ENCODE measurements at regions not wholly inside any gene's neighbourhood (a gene's known extent, or its start where the extent isn't known, plus 50 kb on each side); places are given as distances from the start of the nearest gene placed in this dataset.
"Not testable (repeated sequence)": the region's sequence is repeated elsewhere in the genome, so short reads cannot be mapped to it uniquely, and the experiment has no call there.

- DNase-seq (ENCODE audit: low read depth) = no peak
Observed at GRCh38 chr6:19329078-19329477, 508.1 kb upstream of the ID4 start.

GRCh38 chr6:19331089-19331488 lies 506.1 kb upstream of the ID4 start:
- no peak for DNase-seq (ENCODE audit: low read depth)

- DNase-seq (ENCODE audit: low read depth) = no peak
Observed at GRCh38 chr6:19332806-19333460, 504.2 kb upstream of the ID4 start.

GRCh38 chr6:19333936-19334335 lies 503.2 kb upstream of the ID4 start:
- DNase-seq (ENCODE audit: low read depth) = no peak

- DNase-seq (ENCODE audit: low read depth) = no peak
Observed at GRCh38 chr6:19336579-19336978, 500.6 kb upstream of the ID4 start.

GRCh38 chr6:19337101-19337500 lies 500.1 kb upstream of the ID4 start:
- no peak for DNase-seq (ENCODE audit: low read depth)

GRCh38 chr6:19342616-19343015 lies 494.6 kb upstream of the ID4 start:
- no peak for DNase-seq (ENCODE audit: low read depth)

- no peak for DNase-seq (ENCODE audit: low read depth)
Observed at GRCh38 chr6:19349429-19349828, 487.7 kb upstream of the ID4 start.

GRCh38 chr6:19354181-19354580 lies 483.0 kb upstream of the ID4 start:
- no peak for DNase-seq (ENCODE audit: low read depth)

GRCh38 chr6:19356692-19357091 lies 480.5 kb upstream of the ID4 start:
- no peak for DNase-seq (ENCODE audit: low read depth)

- DNase-seq (ENCODE audit: low read depth) = no peak
Observed at GRCh38 chr6:19362396-19362795, 474.8 kb upstream of the ID4 start.

- DNase-seq (ENCODE audit: low read depth) = no peak
Observed at GRCh38 chr6:19368511-19368910, 468.7 kb upstream of the ID4 start.

GRCh38 chr6:19369785-19370184 lies 467.4 kb upstream of the ID4 start:
- DNase-seq (ENCODE audit: low read depth) = no peak

GRCh38 chr6:19370831-19371230 lies 466.3 kb upstream of the ID4 start:
- DNase-seq (ENCODE audit: low read depth) = no peak

GRCh38 chr6:19375613-19376012 lies 461.6 kb upstream of the ID4 start:
- no peak for DNase-seq (ENCODE audit: low read depth)

GRCh38 chr6:19377722-19378121 lies 459.4 kb upstream of the ID4 start:
- no peak for DNase-seq (ENCODE audit: low read depth)

- no peak for DNase-seq (ENCODE audit: low read depth)
Observed at GRCh38 chr6:19380293-19380692, 456.9 kb upstream of the ID4 start.

- no peak for DNase-seq (ENCODE audit: low read depth)
Observed at GRCh38 chr6:19382676-19383075, 454.5 kb upstream of the ID4 start.

- no peak for DNase-seq (ENCODE audit: low read depth)
Observed at GRCh38 chr6:19391926-19392325, 445.2 kb upstream of the ID4 start.

- DNase-seq (ENCODE audit: low read depth) = no peak
Observed at GRCh38 chr6:19394051-19394450, 443.1 kb upstream of the ID4 start.

GRCh38 chr6:19394687-19395086 lies 442.5 kb upstream of the ID4 start:
- DNase-seq (ENCODE audit: low read depth) = no peak

GRCh38 chr6:19395316-19395715 lies 441.9 kb upstream of the ID4 start:
- no peak for DNase-seq (ENCODE audit: low read depth)

GRCh38 chr6:19399406-19399805 lies 437.8 kb upstream of the ID4 start:
- no peak for DNase-seq (ENCODE audit: low read depth)

GRCh38 chr6:19404884-19405283 lies 432.3 kb upstream of the ID4 start:
- not testable (repeated sequence) for DNase-seq (ENCODE audit: low read depth)

- no peak for DNase-seq (ENCODE audit: low read depth)
Observed at GRCh38 chr6:19408331-19408730, 428.8 kb upstream of the ID4 start.
